ENCODE measurements at regions not wholly inside any gene's neighbourhood (a gene's known extent, or its start where the extent isn't known, plus 50 kb on each side); places are given as distances from the start of the nearest gene placed in this dataset.

DNA sequence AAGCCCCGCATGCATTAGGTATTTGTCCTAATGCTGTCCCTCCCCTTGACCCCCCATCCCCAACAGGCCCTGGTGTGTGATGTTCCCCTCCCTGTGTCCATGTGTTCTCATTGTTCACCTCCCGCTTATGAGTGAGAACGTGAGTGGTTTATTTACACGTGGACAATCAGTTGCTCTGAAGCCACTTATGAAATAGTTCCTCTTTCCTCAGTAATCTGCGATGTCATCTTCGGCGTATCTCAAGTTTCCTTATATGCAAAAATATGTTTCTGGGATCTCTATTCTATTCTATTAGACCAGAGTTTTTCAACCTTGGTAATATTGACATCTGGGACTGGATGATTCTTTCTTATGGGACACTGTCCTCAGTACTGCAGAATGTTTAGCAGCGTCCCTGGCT, 56.0 kb upstream of the DCD start:
- 71% methylated on average over 1 of the region's 8 CpGs for WGBS (ENCODE audit: insufficient coverage)
- Histone ChIP-seq H3K9me3 (ENCODE audit: control extremely low read depth in 1 of 3, control insufficient read depth in 2 of 3, insufficient read depth in 1 of 3, low read length in 2 of 3) (no peaks in the 10 kb centered on the region), H3K4me1 (ENCODE audit: control insufficient read depth in 2 of 2, insufficient read depth in 2 of 2, low read length in 2 of 2) (no peaks in the 10 kb centered on the region), H3K9ac (ENCODE audit: low read length) (no peak overlapping the region), H3K27me3 (replicated peaks in 1 of 4; ENCODE audit: control extremely low read depth in 1 of 4, control insufficient read depth in 3 of 4, insufficient read depth in 4 of 4, low read length in 3 of 4) (no peaks in the 10 kb centered on the region), H3K4me2 (replicated peaks; ENCODE audit: low read depth, low read length, poor library complexity, severe bottlenecking) (no peak overlapping the region), H3K4me3 (ENCODE audit: control extremely low read depth in 1 of 5, extremely low read depth in 1 of 5, insufficient read depth in 1 of 5, low read depth in 2 of 5, low read length in 4 of 5) (no peak overlapping the region), H3K79me2 (ENCODE audit: control insufficient read depth, insufficient read depth, low read length) (no peaks in the 10 kb centered on the region), H3K27ac (ENCODE audit: low read length in 2 of 2) (no peak overlapping the region), H3K36me3 (replicated peaks in 1 of 2; ENCODE audit: control extremely low read depth in 1 of 2, control insufficient read depth in 1 of 2, extremely low read depth in 1 of 2, insufficient read depth in 2 of 2, low read length in 1 of 2) (no peaks in the 10 kb centered on the region), H2AFZ (ENCODE audit: insufficient read depth, low read depth, low read length, poor library complexity, severe bottlenecking) (no peak overlapping the region), H4K20me1 (ENCODE audit: control insufficient read depth, insufficient read depth, low read length, poor library complexity, severe bottlenecking) (no peaks in the 10 kb centered on the region)
- H3K27me3 Mint-ChIP-seq, result peaks cover 12% of the 10 kb centered on the region
- H3K4me3 Mint-ChIP-seq, result no peak overlapping the region
- POLR2A ChIA-PET, result no interaction called here
- TF ChIP-seq EZH2 (IDR thresholded peaks at IDR 0.05; ENCODE audit: borderline replicate concordance, insufficient read depth, low read depth, low read length, poor library complexity, severe bottlenecking), result no peak
- TF ChIP-seq, protein P1, sequence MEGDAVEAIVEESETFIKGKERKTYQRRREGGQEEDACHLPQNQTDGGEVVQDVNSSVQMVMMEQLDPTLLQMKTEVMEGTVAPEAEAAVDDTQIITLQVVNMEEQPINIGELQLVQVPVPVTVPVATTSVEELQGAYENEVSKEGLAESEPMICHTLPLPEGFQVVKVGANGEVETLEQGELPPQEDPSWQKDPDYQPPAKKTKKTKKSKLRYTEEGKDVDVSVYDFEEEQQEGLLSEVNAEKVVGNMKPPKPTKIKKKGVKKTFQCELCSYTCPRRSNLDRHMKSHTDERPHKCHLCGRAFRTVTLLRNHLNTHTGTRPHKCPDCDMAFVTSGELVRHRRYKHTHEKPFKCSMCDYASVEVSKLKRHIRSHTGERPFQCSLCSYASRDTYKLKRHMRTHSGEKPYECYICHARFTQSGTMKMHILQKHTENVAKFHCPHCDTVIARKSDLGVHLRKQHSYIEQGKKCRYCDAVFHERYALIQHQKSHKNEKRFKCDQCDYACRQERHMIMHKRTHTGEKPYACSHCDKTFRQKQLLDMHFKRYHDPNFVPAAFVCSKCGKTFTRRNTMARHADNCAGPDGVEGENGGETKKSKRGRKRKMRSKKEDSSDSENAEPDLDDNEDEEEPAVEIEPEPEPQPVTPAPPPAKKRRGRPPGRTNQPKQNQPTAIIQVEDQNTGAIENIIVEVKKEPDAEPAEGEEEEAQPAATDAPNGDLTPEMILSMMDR (IDR thresholded peaks at IDR 0.05), result no peak
- DNase-seq (no peak), ATAC-seq (ENCODE audit: low read depth) (no peak)
- H3K9me3 Mint-ChIP-seq (ENCODE audit: insufficient read depth), result no peaks in the 10 kb centered on the region
- H3K4me1 Mint-ChIP-seq, result no peaks in the 10 kb centered on the region
- no peak overlapping the region for H3K27ac Mint-ChIP-seq
- CTCF ChIA-PET, result no interaction called here
- intact Hi-C loops (cut with micrococcal nuclease), result no loop called here

DNA sequence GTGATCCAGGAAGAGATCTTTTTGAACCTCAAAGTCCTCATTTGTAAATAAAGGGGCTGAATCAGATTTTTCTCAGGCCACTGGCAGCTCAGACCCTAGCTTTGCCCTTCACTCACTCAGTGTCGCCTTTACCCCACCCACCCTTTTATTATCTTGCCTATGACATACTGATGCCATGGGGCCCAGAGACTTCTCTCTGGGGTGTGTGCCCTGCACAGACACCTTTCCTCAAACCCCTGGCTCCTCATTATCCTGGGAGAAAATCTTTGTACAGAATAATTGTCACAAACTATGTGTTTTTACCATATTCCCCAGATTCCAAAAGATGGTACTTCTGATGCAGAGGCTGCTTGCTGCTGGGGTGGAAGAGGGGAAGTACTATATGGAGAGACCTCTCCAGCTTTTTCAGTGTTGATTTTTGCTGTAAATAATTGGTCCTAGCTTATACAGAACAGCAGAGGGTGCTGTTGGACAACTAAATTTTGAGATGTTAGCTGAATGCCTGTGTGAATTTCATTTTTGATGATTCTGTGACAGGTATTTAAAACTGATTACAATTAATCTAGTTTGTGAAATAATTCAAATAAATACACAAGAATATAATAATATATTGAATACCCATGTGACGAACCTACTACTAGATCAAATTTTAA, 53.9 kb upstream of the DCD start:
- intact Hi-C loops (cut with micrococcal nuclease), result loop anchor here (1.0 kb wide), 3 partner anchors 256 to 441 kb away; no protein-coding TSS in a partner anchor
- TF ChIP-seq, protein P1 (IDR thresholded peaks at IDR 0.05), result peak; percentile 78
- TF ChIP-seq EZH2 (IDR thresholded peaks at IDR 0.05; ENCODE audit: borderline replicate concordance, insufficient read depth, low read depth, low read length, poor library complexity, severe bottlenecking), result no peak
- Histone ChIP-seq H3K9ac (ENCODE audit: low read length) (no peak overlapping the region), H3K36me3 (replicated peaks in 1 of 2; ENCODE audit: control extremely low read depth in 1 of 2, control insufficient read depth in 1 of 2, extremely low read depth in 1 of 2, insufficient read depth in 2 of 2, low read length in 1 of 2) (no peaks in the 10 kb centered on the region), H4K20me1 (ENCODE audit: control insufficient read depth, insufficient read depth, low read length, poor library complexity, severe bottlenecking) (no peaks in the 10 kb centered on the region), H3K4me1 (ENCODE audit: control insufficient read depth in 2 of 2, insufficient read depth in 2 of 2, low read length in 2 of 2) (no peaks in the 10 kb centered on the region), H3K9me3 (ENCODE audit: control extremely low read depth in 1 of 3, control insufficient read depth in 2 of 3, insufficient read depth in 1 of 3, low read length in 2 of 3) (no peaks in the 10 kb centered on the region), H3K27ac (ENCODE audit: low read length in 2 of 2) (no peak overlapping the region), H3K27me3 (replicated peaks in 1 of 4; ENCODE audit: control extremely low read depth in 1 of 4, control insufficient read depth in 3 of 4, insufficient read depth in 4 of 4, low read length in 3 of 4) (no peaks in the 10 kb centered on the region), H3K4me3 (ENCODE audit: control extremely low read depth in 1 of 5, extremely low read depth in 1 of 5, insufficient read depth in 1 of 5, low read depth in 2 of 5, low read length in 4 of 5) (no peak overlapping the region), H3K4me2 (replicated peaks; ENCODE audit: low read depth, low read length, poor library complexity, severe bottlenecking) (no peak overlapping the region), H2AFZ (ENCODE audit: insufficient read depth, low read depth, low read length, poor library complexity, severe bottlenecking) (no peak overlapping the region), H3K79me2 (ENCODE audit: control insufficient read depth, insufficient read depth, low read length) (no peaks in the 10 kb centered on the region)
- H3K4me1 Mint-ChIP-seq, result no peaks in the 10 kb centered on the region
- H3K27ac Mint-ChIP-seq, result no peak overlapping the region
- WGBS (ENCODE audit: insufficient coverage), result no CpG with 5 or more reads among the region's 2 CpGs
- ChIA-PET CTCF (interaction anchor here (1.0 to 3.2 kb wide), 19 partner anchors 9 to 442 kb away, joined by 3 to 26 read pairs (median 5); no protein-coding TSS in a partner anchor), POLR2A (no interaction called here)
- DNase-seq (peak; percentile 58), ATAC-seq (ENCODE audit: low read depth) (no peak)
- H3K9me3 Mint-ChIP-seq (ENCODE audit: insufficient read depth), result no peaks in the 10 kb centered on the region
- peaks cover 19% of the 10 kb centered on the region for H3K27me3 Mint-ChIP-seq
- no peak overlapping the region for H3K4me3 Mint-ChIP-seq
